Transverse colon (tissue), 3 donors: ENCODE measurements at regions not wholly inside any gene's neighbourhood (a gene's known extent, or its start where the extent isn't known, plus 50 kb on each side); places are given as distances from the start of the nearest gene placed in this dataset.

ENCODE experiments used
- EP300 ChIP-seq: sonication (generic); formaldehyde crosslinking; IDR thresholded peaks from one replicate; pipeline ENCODE4 v1.6.1; 2017; ENCODE audit warnings: antibody characterized with exemption, low read depth
- TF ChIP-seq, protein P1 (sequence below), 5 experiments: fragments of 200-600 bp in 3 of 5; fragments of 450-650 bp in 2 of 5; sonication (generic) in 3 of 5; IDR thresholded peaks; 1 replicate in 2 of 5; 2 replicates in 3 of 5; pipeline ENCODE4 v1.5.1; 2016 to 2017; ENCODE audit warnings: antibody characterized with exemption in 5 of 5, inconsistent platforms in 3 of 5, mild to moderate bottlenecking in 2 of 5, moderate library complexity in 1 of 5

DNA sequence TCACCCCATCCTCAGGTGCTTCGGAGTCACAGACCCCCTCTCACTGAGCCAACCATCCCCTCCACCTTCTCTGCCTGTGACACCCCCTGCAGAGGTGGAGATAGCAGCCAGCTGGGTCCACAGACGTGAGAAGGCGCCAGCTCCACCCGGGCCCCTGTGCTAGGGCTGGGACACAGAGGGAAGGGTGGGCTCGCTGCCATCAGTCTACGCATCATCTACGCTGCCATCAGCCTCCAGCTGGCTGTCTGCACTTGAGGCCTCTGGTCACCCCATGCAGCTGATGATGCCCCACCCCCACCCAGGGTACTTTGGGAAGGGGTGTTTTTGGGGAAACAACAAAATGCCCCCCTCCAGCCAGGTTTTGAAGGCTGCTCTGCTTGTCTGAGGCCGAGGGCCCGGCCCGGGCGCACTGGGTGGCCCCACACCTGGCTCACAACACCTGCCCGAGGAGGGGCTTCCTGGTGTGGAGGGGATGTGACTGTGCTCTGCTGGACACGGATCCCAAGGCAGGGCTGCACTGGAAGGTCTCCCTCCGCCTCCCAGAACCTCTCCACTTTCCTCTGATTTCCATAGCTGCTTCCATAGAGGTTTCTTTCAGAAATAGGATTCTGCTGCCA lies 163.4 kb upstream of the IQSEC1 start:
- TF ChIP-seq, protein P1, sequence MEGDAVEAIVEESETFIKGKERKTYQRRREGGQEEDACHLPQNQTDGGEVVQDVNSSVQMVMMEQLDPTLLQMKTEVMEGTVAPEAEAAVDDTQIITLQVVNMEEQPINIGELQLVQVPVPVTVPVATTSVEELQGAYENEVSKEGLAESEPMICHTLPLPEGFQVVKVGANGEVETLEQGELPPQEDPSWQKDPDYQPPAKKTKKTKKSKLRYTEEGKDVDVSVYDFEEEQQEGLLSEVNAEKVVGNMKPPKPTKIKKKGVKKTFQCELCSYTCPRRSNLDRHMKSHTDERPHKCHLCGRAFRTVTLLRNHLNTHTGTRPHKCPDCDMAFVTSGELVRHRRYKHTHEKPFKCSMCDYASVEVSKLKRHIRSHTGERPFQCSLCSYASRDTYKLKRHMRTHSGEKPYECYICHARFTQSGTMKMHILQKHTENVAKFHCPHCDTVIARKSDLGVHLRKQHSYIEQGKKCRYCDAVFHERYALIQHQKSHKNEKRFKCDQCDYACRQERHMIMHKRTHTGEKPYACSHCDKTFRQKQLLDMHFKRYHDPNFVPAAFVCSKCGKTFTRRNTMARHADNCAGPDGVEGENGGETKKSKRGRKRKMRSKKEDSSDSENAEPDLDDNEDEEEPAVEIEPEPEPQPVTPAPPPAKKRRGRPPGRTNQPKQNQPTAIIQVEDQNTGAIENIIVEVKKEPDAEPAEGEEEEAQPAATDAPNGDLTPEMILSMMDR (IDR thresholded peaks at IDR 0.05), result no peak
- TF ChIP-seq EP300, result no peak
